ENCODE measurements at regions not wholly inside any gene's neighbourhood (a gene's known extent, or its start where the extent isn't known, plus 50 kb on each side); places are given as distances from the start of the nearest gene placed in this dataset.
"Not testable (repeated sequence)": the region's sequence is repeated elsewhere in the genome, so short reads cannot be mapped to it uniquely, and the experiment has no call there.

- DNase-seq (ENCODE audit: low read depth, low spot score), result no peak
Observed at GRCh38 chr2:100703213-100703612, 116.7 kb upstream of the NPAS2 start.

- no peak for DNase-seq (ENCODE audit: low read depth, low spot score)
Observed at GRCh38 chr2:100703739-100704138, 116.2 kb upstream of the NPAS2 start.

- DNase-seq (ENCODE audit: low read depth, low spot score), result no peak
Observed at GRCh38 chr2:100704156-100704555, 115.8 kb upstream of the NPAS2 start.

GRCh38 chr2:100704711-100705110 lies 115.2 kb upstream of the NPAS2 start:
- DNase-seq (ENCODE audit: low read depth, low spot score), result no peak

GRCh38 chr2:100707016-100707947 lies 112.7 kb upstream of the NPAS2 start:
- no peak for DNase-seq (ENCODE audit: low read depth, low spot score)

- no peak for DNase-seq (ENCODE audit: low read depth, low spot score)
Observed at GRCh38 chr2:100708333-100708732, 111.6 kb upstream of the NPAS2 start.

- no peak for DNase-seq (ENCODE audit: low read depth, low spot score)
Observed at GRCh38 chr2:100713106-100713505, 106.8 kb upstream of the NPAS2 start.

GRCh38 chr2:100714396-100715010 lies 105.4 kb upstream of the NPAS2 start:
- DNase-seq (ENCODE audit: low read depth, low spot score), result not testable (repeated sequence)

GRCh38 chr2:100715861-100716260 lies 104.1 kb upstream of the NPAS2 start:
- not testable (repeated sequence) for DNase-seq (ENCODE audit: low read depth, low spot score)

- DNase-seq (ENCODE audit: low read depth, low spot score), result no peak
Observed at GRCh38 chr2:100716581-100716980, 103.4 kb upstream of the NPAS2 start.

- DNase-seq (ENCODE audit: low read depth, low spot score), result no peak
Observed at GRCh38 chr2:100718065-100718629, 101.8 kb upstream of the NPAS2 start.

- no peak for DNase-seq (ENCODE audit: low read depth, low spot score)
Observed at GRCh38 chr2:100720445-100720844, 99.5 kb upstream of the NPAS2 start.

GRCh38 chr2:100721693-100722092 lies 98.2 kb upstream of the NPAS2 start:
- no peak for DNase-seq (ENCODE audit: low read depth, low spot score)

- DNase-seq (ENCODE audit: low read depth, low spot score), result no peak
Observed at GRCh38 chr2:100722125-100722524, 97.8 kb upstream of the NPAS2 start.

- DNase-seq (ENCODE audit: low read depth, low spot score), result no peak
Observed at GRCh38 chr2:100726866-100727265, 93.1 kb upstream of the NPAS2 start.

GRCh38 chr2:100730290-100730868 lies 89.6 kb upstream of the NPAS2 start:
- peak; percentile 85 for DNase-seq (ENCODE audit: low read depth, low spot score)

- no peak for DNase-seq (ENCODE audit: low read depth, low spot score)
Observed at GRCh38 chr2:100731535-100731981, 88.4 kb upstream of the NPAS2 start.

- peak; percentile 52 for DNase-seq (ENCODE audit: low read depth, low spot score)
Observed at GRCh38 chr2:100733391-100734187, 86.3 kb upstream of the NPAS2 start.

- DNase-seq (ENCODE audit: low read depth, low spot score), result no peak
Observed at GRCh38 chr2:100736121-100736915, 83.6 kb upstream of the NPAS2 start.

- DNase-seq (ENCODE audit: low read depth, low spot score), result no peak
Observed at GRCh38 chr2:100739735-100740432, 80.1 kb upstream of the NPAS2 start.

All from astrocyte of the hippocampus (primary cell).